Activated CD4-positive, alpha-beta T cell treated with anti-CD3 and anti-CD28 coated beads, Interleukin-2, amount 10 ng/mL, durations not matched to agents 24 days and 14 days (primary cell): ENCODE measurements at regions not wholly inside any gene's neighbourhood (a gene's known extent, or its start where the extent isn't known, plus 50 kb on each side); places are given as distances from the start of the nearest gene placed in this dataset.

Source experiments
- DNase-seq: peaks from one replicate; pipeline ENCODE4 v3.0.0; 2022
- H3K27ac Mint-ChIP-seq: one replicate; pipeline ENCODE4 v1.8.0; 2022; ENCODE audit warnings: mild to moderate bottlenecking, mixed read lengths
- H3K27me3 Mint-ChIP-seq: one replicate; pipeline ENCODE4 v1.8.0; 2022; ENCODE audit warnings: mixed read lengths
- H3K36me3 Mint-ChIP-seq: one replicate; pipeline ENCODE4 v1.8.0; 2022; ENCODE audit warnings: low read depth, mild to moderate bottlenecking, mixed read lengths
- H3K4me1 Mint-ChIP-seq: one replicate; pipeline ENCODE4 v1.8.0; 2021; ENCODE audit warnings: mixed read lengths
- H3K4me3 Mint-ChIP-seq: one replicate; pipeline ENCODE4 v1.8.0; 2022; ENCODE audit warnings: mild to moderate bottlenecking, moderate library complexity, mixed read lengths
- H3K9me3 Mint-ChIP-seq: one replicate; pipeline ENCODE4 v1.8.0; 2021; ENCODE audit warnings: mixed read lengths
- intact Hi-C: fragments of 100-400 bp; cut with micrococcal nuclease; formaldehyde crosslinking; loops from one replicate; pipeline ENCODE4 v1.15.1; 2023

DNA sequence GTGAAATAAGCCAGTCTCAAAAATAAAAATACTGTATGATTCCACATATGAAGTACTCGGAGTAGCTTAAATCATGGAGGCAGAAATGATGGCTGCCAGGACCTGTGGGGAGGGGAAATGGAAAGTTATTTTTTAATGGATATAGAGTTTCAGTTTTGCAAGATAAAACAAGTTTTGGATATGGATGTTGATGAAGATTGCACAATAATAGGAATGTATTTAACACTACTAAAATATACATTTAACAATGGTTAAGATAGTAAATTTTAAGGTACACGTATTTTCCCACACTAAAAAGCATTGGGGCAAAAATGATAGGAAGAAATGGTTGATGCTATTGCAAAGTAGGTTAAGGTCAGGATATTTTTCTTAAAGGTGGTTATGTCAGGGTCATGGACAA lies 1058.9 kb upstream of the MAP3K7 start:
- intact Hi-C loops = no loop called here
- no peaks in the 10 kb centered on the region for H3K4me1 Mint-ChIP-seq
- no peak overlapping the region for H3K27ac Mint-ChIP-seq
- no peaks in the 10 kb centered on the region for H3K9me3 Mint-ChIP-seq
- DNase-seq = no peak
- no peak overlapping the region for H3K4me3 Mint-ChIP-seq
- no peaks in the 10 kb centered on the region for H3K27me3 Mint-ChIP-seq
- no peaks in the 10 kb centered on the region for H3K36me3 Mint-ChIP-seq

DNA sequence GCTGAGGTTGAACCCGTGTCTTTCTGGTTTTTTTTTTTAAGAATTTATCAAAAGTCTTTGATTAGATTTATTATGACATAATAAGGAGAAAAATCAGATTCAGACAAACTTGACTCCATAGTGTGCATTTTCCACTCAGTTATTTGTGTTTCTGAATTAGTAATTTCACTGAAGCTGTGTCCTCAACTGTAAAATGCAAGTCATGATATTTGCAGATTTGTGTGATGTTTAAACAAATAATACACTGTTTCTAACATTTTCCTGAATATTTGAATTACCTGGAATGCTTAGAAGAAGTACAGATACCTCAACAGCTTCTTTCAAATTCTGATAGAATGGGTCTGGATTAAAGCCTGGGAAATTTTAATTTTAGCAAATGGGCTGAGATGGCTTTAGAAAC lies 1050.3 kb upstream of the MAP3K7 start:
- no peak overlapping the region for H3K27ac Mint-ChIP-seq
- intact Hi-C loops = no loop called here
- DNase-seq = no peak
- H3K27me3 Mint-ChIP-seq = no peaks in the 10 kb centered on the region
- H3K4me3 Mint-ChIP-seq = no peak overlapping the region
- H3K4me1 Mint-ChIP-seq = no peaks in the 10 kb centered on the region
- H3K36me3 Mint-ChIP-seq = no peaks in the 10 kb centered on the region
- H3K9me3 Mint-ChIP-seq = no peaks in the 10 kb centered on the region

DNA sequence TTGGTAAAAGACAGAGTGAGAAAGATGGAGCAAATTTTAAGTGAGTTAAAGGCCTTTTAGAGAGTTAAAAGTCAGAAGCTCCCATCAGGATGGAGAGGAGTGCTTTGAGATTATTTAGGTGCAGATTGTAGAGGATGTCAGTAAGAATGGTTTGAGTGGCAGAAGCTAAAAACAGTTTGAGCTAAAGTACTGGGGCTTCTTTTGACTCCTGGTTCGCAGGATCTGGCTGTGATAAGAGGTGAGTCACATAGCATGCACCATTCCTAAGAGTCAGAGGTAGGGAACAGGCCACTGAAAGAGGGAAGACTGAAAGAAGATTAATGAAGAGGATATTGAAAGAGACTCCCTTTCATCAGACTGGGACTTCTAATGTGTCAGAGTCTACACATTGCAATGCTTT lies 1047.9 kb upstream of the MAP3K7 start:
- H3K27me3 Mint-ChIP-seq = no peaks in the 10 kb centered on the region
- H3K9me3 Mint-ChIP-seq = no peaks in the 10 kb centered on the region
- H3K36me3 Mint-ChIP-seq = no peaks in the 10 kb centered on the region
- H3K27ac Mint-ChIP-seq = no peak overlapping the region
- H3K4me3 Mint-ChIP-seq = no peak overlapping the region
- no peak for DNase-seq
- intact Hi-C loops = no loop called here
- H3K4me1 Mint-ChIP-seq = no peaks in the 10 kb centered on the region

DNA sequence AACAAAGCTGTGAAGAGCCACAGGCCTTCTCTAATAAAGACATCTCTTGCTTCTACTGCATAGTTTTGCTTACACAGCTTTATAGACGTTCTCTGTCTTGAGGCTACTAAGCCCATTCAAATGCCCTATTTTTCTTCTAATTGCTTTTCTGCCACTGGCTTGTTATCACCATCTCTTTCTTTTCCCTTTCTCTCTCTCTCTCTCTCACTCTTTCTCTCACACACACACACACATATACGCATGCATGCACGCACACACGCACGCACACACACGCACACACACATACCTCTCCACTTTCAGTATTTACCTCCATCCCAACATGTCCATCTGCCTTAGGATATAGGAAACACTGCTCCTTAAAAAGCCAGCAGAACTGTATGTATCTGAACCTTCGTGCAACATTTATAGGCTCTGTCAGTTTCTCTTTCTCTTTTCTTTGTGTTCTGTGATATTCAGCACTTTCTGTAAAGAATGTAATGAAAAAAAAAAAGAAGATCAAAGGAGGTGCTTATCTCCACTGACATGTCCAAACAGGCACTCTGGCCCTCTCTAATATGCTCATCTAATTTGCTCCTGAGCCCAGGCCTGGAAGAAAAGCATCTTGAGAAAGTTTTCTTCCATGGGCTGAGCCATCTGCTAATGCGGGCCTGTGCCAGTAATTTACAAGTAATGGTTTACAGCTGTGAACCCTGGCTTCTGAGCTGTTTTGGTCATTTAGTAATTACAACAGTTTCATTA lies 1046.7 kb upstream of the MAP3K7 start:
- DNase-seq = no peak
- Mint-ChIP-seq H3K36me3 (no peaks in the 10 kb centered on the region), H3K9me3 (no peaks in the 10 kb centered on the region), H3K27ac (no peak overlapping the region), H3K27me3 (no peaks in the 10 kb centered on the region), H3K4me3 (no peak overlapping the region), H3K4me1 (no peaks in the 10 kb centered on the region)
- intact Hi-C loops = no loop called here

DNA sequence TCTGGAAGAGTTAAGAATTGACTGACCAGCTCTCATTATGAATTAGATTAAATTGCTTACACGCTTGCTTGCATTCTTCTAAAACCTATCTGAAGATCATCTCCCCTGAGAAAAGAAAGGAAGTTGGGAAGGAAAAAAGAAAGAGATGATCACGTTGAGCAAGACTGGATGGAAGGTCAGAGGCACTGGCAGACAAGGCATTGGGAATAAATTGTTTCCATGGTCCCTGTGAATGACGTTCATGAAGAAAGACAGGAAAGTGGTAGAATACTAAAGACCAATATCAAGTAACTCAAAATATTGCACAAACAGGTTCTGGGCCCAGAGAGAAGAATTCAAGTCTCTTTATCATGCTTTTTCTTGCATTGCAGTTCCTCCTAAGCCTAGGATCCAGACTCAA lies 1045.4 kb upstream of the MAP3K7 start:
- no peak overlapping the region for H3K4me3 Mint-ChIP-seq
- H3K27ac Mint-ChIP-seq = no peak overlapping the region
- no peak for DNase-seq
- H3K9me3 Mint-ChIP-seq = no peaks in the 10 kb centered on the region
- no peaks in the 10 kb centered on the region for H3K27me3 Mint-ChIP-seq
- intact Hi-C loops = no loop called here
- no peaks in the 10 kb centered on the region for H3K36me3 Mint-ChIP-seq
- no peaks in the 10 kb centered on the region for H3K4me1 Mint-ChIP-seq

DNA sequence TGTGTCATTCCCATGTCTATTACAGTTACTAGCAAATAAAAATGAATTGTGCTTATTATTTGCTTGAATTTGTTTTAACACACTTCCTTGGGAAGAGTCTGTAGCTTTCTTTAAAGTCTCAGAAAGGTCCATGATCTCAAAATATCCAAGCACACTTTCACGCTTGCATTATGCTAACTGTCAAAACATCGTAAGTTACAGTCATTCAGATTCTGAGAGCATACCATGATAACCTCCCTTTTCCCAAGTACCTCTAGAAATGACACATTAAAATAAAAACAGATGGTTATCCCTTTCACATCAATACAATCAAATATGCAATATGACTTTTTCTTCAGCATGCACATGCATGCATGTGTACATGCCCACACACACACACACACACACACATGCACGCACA lies 1044.4 kb upstream of the MAP3K7 start:
- DNase-seq = no peak
- H3K4me1 Mint-ChIP-seq = no peaks in the 10 kb centered on the region
- H3K27ac Mint-ChIP-seq = no peak overlapping the region
- no peaks in the 10 kb centered on the region for H3K9me3 Mint-ChIP-seq
- intact Hi-C loops = no loop called here
- H3K36me3 Mint-ChIP-seq = no peaks in the 10 kb centered on the region
- no peak overlapping the region for H3K4me3 Mint-ChIP-seq
- no peaks in the 10 kb centered on the region for H3K27me3 Mint-ChIP-seq

DNA sequence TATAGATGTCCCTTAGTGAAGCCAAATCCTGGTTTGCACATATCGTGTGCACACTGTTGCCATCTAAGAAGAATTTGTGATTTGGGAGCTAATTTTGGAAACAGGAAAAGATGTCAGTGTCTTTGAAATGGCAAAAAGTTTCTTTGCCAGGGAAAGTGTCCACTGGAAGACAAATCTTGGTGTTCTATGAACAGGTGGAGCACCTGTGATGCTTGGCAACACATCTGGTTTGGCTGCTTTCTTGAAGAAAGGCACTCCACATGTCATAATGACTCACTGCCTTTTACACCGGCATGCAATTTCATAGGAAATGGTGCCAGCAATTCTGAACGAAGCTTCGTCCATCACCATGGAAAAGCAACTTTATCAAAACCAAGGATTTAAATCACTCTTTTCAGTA lies 1040.0 kb upstream of the MAP3K7 start:
- no peak for DNase-seq
- H3K27ac Mint-ChIP-seq = no peak overlapping the region
- no peaks in the 10 kb centered on the region for H3K9me3 Mint-ChIP-seq
- H3K4me3 Mint-ChIP-seq = no peak overlapping the region
- intact Hi-C loops = no loop called here
- H3K4me1 Mint-ChIP-seq = no peaks in the 10 kb centered on the region
- H3K27me3 Mint-ChIP-seq = no peaks in the 10 kb centered on the region
- no peaks in the 10 kb centered on the region for H3K36me3 Mint-ChIP-seq

DNA sequence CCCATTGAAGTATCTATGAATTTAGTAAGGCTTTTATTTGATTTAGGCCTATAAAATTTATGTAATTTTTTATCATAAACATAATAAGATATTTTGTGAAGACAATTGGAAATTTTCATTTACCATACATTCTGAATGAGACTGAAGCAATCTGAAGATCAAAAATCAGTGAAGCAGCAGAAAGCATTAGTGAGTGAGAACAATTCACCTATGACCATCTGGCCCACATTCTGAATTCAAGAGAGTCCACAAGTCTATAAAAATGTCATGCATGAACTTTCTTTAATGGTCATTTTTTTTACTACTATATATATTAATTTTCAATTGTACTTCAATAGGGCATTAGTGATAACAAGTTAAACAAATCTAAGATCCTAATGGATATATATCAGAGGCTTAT lies 1026.6 kb upstream of the MAP3K7 start:
- no peak for DNase-seq
- Mint-ChIP-seq H3K4me1 (no peaks in the 10 kb centered on the region), H3K9me3 (no peaks in the 10 kb centered on the region), H3K36me3 (no peaks in the 10 kb centered on the region), H3K4me3 (no peak overlapping the region), H3K27me3 (no peaks in the 10 kb centered on the region), H3K27ac (no peak overlapping the region)
- intact Hi-C loops = no loop called here

DNA sequence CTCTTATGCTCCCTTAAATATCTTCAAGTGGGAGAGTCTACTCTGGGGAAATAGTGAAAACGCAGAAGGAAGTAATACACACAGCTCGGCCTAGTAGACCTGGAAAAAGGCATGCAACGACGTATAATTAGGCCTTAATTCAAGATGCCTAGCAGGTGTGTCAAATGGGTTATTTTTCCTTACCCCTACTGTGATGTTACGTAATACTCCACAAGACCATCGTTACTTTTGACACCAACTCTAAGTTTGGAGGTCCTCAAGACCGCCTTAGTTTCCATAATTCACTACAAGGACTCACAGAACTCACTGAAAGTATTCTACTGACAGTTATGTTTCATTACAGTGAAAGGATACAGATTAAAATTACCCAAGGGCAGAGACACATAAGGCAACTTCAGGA lies 1024.3 kb upstream of the MAP3K7 start:
- intact Hi-C loops = no loop called here
- no peaks in the 10 kb centered on the region for H3K4me1 Mint-ChIP-seq
- no peaks in the 10 kb centered on the region for H3K36me3 Mint-ChIP-seq
- H3K9me3 Mint-ChIP-seq = no peaks in the 10 kb centered on the region
- H3K27me3 Mint-ChIP-seq = no peaks in the 10 kb centered on the region
- DNase-seq = no peak
- H3K4me3 Mint-ChIP-seq = no peak overlapping the region
- H3K27ac Mint-ChIP-seq = no peak overlapping the region

DNA sequence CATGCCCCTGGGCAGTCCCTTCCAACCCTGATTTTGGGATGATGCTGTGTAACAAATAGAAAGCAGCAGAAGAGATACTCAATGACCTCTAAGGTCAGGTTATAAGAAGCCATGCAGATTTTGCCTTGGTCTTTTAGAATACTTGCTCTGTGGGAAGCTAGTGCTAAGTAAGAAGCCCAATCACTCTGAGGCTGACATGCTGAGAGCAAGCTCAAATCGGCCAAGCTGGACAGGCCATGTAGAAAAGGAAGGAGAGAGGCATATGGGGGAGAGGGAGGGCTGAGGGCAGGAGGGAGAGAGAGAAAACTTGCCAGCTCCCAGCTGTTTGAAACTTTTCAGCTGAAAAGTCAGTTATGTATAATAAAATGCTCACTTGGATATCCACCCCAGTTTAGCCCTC lies 1021.6 kb upstream of the MAP3K7 start:
- Mint-ChIP-seq H3K36me3 (no peaks in the 10 kb centered on the region), H3K27ac (no peak overlapping the region), H3K9me3 (no peaks in the 10 kb centered on the region), H3K4me1 (no peaks in the 10 kb centered on the region), H3K4me3 (no peak overlapping the region), H3K27me3 (no peaks in the 10 kb centered on the region)
- no peak for DNase-seq
- intact Hi-C loops = no loop called here

DNA sequence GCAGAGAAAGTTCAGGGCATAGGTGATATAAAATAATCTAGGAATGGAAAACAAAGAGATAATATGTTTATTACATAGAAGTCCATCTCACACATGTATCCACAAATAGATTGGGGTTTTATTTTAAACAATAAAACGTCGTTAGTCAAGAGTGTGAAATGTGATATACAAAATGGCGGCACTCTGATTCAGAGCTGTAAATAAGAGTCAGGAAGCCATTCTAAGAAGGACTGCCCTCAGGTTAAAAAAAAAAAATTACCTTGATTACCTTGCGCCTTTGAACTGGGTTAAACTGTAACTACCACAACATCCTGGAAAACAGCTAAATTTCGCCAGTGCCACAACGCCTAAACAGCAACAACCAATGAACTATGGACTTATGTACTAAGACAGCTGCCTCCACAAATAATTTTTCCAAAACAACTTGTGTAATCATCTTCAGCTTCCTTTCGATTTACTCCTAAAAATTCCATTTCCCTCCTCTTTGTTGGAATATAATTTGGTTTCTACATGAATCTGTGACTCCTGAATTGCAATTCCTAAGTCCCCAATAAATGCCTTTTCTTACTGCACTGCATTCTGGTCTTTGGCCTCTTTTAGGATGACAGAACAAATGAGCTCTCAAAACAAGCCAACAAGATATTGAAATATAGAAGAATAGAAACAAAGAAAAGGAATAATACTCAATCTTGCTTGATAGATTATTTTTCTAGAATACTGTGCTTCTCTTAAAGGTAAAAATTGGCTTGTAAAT lies 1019.5 kb upstream of the MAP3K7 start:
- intact Hi-C loops = no loop called here
- H3K4me3 Mint-ChIP-seq = no peak overlapping the region
- no peaks in the 10 kb centered on the region for H3K4me1 Mint-ChIP-seq

DNA sequence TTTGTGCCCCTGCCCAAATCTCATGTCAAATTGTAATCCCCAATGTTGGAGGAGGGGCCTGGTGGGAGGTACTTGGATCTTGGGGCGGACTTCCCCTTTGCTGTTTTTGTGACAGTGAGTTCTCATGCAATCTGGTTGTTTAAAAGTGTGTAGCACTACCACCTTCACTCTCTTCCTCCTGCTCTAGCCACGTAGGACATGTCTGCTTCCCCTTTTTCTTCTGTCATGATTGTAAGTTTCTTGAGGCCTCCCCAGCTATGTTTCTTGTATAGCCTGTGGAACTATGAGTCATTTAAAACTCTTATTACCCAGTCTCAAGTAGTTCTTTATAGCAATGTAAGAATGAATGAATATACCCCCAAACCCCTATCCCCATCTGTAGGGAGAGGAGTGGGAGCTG lies 1013.7 kb upstream of the MAP3K7 start:
- Mint-ChIP-seq H3K27ac (no peak overlapping the region), H3K36me3 (no peaks in the 10 kb centered on the region), H3K9me3 (no peaks in the 10 kb centered on the region), H3K4me3 (no peak overlapping the region), H3K27me3 (no peaks in the 10 kb centered on the region), H3K4me1 (no peaks in the 10 kb centered on the region)
- no peak for DNase-seq
- intact Hi-C loops = no loop called here

More for the DNA sequence above, 1019.5 kb upstream of the MAP3K7 start:
- DNase-seq = no peak
- no peaks in the 10 kb centered on the region for H3K27me3 Mint-ChIP-seq
- H3K27ac Mint-ChIP-seq = no peak overlapping the region
- H3K9me3 Mint-ChIP-seq = no peaks in the 10 kb centered on the region
- no peaks in the 10 kb centered on the region for H3K36me3 Mint-ChIP-seq

DNA sequence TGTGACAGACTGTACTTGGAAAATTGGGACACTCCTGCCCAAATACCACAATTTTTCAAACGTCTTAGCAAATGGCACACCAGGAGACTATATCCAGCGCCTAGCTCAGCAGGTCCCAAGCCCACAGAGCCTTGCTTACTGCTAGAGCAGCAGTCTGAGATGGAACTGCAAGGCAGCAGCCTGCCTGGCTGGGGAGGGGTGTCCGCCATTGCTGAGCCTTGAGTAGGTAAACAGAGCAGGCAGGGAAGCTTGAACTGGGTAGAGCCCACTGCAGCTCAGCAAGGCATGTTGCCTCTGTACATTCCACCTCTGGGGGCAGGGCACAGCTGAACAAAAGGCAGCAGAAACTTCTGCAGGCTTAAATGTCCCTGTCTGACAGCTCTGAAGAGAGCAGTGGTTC lies 1003.3 kb upstream of the MAP3K7 start:
- peaks cover 4% of the 10 kb centered on the region for H3K9me3 Mint-ChIP-seq
- H3K4me3 Mint-ChIP-seq = no peak overlapping the region
- DNase-seq = no peak
- no peaks in the 10 kb centered on the region for H3K36me3 Mint-ChIP-seq
- H3K27ac Mint-ChIP-seq = no peak overlapping the region
- no peaks in the 10 kb centered on the region for H3K27me3 Mint-ChIP-seq
- no peaks in the 10 kb centered on the region for H3K4me1 Mint-ChIP-seq
- intact Hi-C loops = no loop called here

DNA sequence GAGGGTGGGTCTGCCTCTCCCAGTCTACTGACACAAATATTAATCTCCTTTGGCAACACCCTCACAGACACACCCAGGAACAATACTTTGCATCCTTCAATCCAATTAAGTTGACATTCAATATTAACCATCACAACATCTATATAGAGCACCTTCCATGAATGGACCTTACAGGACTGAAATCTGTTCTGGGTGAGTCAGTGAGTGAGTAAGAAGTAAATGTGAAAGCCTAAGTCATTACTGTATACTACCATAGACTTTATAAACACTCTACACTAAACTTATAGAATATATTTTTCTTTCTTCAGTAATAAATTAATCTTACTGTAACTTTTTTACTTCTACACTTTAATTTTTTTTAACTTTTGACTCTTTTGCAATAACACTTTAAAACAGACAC lies 993.8 kb upstream of the MAP3K7 start:
- DNase-seq = no peak
- no peak overlapping the region for H3K4me3 Mint-ChIP-seq
- intact Hi-C loops = no loop called here
- H3K27me3 Mint-ChIP-seq = no peaks in the 10 kb centered on the region
- no peaks in the 10 kb centered on the region for H3K36me3 Mint-ChIP-seq
- H3K27ac Mint-ChIP-seq = no peak overlapping the region
- no peaks in the 10 kb centered on the region for H3K4me1 Mint-ChIP-seq
- H3K9me3 Mint-ChIP-seq = no peaks in the 10 kb centered on the region

DNA sequence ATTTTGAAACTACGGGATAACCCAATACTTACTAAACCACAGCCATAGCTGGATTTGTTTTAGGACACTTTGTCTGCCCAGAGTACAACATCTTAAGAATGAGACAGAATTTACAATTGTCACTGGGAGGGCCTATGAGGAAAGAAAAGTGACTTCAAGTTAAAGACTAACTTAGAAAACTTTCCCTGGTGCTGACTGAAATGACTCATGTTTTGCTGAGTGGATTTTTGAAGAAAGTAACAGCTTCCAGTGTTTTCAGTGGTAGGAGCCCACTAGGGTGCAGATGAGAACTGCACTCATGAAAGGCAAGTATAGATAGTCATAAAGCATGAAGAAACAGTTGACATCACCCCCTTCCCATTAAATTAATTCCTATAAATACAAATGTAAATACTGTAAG lies 988.2 kb upstream of the MAP3K7 start:
- Mint-ChIP-seq H3K4me3 (no peak overlapping the region), H3K4me1 (no peaks in the 10 kb centered on the region), H3K9me3 (no peaks in the 10 kb centered on the region), H3K36me3 (no peaks in the 10 kb centered on the region), H3K27me3 (no peaks in the 10 kb centered on the region), H3K27ac (no peak overlapping the region)
- intact Hi-C loops = no loop called here
- DNase-seq = no peak
